ENCODE measurements at regions not wholly inside any gene's neighbourhood (a gene's known extent, or its start where the extent isn't known, plus 50 kb on each side); places are given as distances from the start of the nearest gene placed in this dataset.

DNA sequence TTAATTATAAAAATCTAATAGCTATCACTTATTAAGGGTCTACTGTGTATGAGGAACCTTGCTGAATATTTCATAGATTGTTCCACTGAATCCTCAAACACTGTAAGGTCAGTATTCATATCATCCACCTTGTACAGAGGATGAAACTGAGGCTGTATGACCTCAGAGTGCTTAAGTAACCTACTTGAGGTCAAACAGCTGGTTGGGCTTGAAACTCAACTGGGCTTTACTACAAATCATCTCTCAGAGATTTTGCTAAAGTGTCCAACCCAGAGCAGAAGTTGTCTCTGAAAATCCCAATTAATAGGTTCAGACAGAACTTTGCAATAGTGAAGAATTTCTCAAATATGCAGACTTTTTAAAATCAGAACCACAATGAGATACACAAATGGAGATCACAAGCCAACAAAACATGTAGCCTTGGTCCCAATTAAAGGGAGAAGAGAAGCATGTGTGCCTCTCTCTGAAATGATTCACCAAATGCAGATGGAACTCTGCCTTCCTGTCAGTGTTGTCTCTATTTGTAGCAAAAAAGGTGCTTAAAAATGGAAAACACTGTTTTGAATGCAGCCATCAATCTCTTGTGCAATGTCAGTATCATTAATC lies 131.4 kb downstream of the FAM114A2 start:
- Mint-ChIP-seq H3K27ac (no peak overlapping the region), H3K27me3 (ENCODE audit: low read depth) (peaks cover 3% of the 10 kb centered on the region), H3K4me3 (no peak overlapping the region), H3K9me3 (no peaks in the 10 kb centered on the region), H3K4me1 (no peaks in the 10 kb centered on the region), H3K36me3 (ENCODE audit: low read depth) (no peaks in the 10 kb centered on the region)
- TF ChIP-seq, protein P1, sequence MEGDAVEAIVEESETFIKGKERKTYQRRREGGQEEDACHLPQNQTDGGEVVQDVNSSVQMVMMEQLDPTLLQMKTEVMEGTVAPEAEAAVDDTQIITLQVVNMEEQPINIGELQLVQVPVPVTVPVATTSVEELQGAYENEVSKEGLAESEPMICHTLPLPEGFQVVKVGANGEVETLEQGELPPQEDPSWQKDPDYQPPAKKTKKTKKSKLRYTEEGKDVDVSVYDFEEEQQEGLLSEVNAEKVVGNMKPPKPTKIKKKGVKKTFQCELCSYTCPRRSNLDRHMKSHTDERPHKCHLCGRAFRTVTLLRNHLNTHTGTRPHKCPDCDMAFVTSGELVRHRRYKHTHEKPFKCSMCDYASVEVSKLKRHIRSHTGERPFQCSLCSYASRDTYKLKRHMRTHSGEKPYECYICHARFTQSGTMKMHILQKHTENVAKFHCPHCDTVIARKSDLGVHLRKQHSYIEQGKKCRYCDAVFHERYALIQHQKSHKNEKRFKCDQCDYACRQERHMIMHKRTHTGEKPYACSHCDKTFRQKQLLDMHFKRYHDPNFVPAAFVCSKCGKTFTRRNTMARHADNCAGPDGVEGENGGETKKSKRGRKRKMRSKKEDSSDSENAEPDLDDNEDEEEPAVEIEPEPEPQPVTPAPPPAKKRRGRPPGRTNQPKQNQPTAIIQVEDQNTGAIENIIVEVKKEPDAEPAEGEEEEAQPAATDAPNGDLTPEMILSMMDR (IDR thresholded peaks at IDR 0.05; ENCODE audit: unreplicated experiment in 3 of 3): no peak

DNA sequence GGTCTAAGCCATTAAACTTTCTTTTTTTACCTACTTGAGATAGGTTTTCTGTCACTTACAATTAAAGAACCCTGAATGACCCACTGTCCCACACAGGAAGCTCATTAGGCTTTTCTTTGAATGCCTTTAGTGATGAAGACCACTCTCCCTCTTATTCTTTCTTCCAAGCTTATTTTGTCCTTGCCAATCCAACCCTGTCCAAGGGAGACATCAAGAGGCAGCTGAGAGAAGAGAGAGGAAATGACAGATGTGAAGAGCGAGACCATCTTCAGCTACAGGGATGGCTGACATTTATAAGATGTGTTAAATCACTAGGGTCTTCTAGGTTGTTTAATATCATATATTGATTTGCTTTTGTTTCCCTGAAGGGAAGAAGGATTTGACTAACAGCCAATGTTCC lies 133.5 kb downstream of the FAM114A2 start:
- Mint-ChIP-seq H3K27ac (no peak overlapping the region), H3K27me3 (ENCODE audit: low read depth) (no peaks in the 10 kb centered on the region)

DNA sequence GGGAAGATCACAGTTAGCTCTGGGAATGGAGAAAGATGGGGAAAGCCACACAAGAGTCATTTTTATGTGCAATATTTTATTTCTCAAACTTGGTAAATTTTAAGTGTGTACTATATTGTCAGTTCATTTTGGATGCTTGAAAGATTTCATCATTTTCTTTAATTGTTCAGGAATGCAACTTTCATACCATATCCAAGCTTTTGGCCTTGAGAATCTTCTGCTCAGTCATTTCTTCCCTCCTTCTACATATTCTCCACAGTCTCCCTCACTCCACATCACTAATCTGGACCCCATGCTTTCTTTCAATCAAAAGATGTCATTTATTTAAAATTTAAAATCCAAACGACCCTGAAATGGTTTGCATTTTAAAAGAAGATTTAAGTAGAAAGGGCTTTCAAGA lies 135.4 kb downstream of the FAM114A2 start:
- Mint-ChIP-seq H3K36me3 (ENCODE audit: low read depth) (no peaks in the 10 kb centered on the region), H3K4me1 (no peaks in the 10 kb centered on the region), H3K27ac (no peak overlapping the region), H3K9me3 (no peaks in the 10 kb centered on the region), H3K4me3 (no peak overlapping the region), H3K27me3 (ENCODE audit: low read depth) (peaks cover under 1% of the 10 kb centered on the region)
- TF ChIP-seq, protein P1 (IDR thresholded peaks at IDR 0.05; ENCODE audit: unreplicated experiment in 3 of 3): no peak

More for the DNA sequence above, 133.5 kb downstream of the FAM114A2 start:
- H3K4me1 Mint-ChIP-seq: no peaks in the 10 kb centered on the region
- H3K36me3 Mint-ChIP-seq (ENCODE audit: low read depth): no peaks in the 10 kb centered on the region
- TF ChIP-seq, protein P1 (IDR thresholded peaks at IDR 0.05; ENCODE audit: unreplicated experiment in 3 of 3): peak in 1 of 3 experiments; percentile 26
- no peak overlapping the region for H3K4me3 Mint-ChIP-seq
- no peaks in the 10 kb centered on the region for H3K9me3 Mint-ChIP-seq

DNA sequence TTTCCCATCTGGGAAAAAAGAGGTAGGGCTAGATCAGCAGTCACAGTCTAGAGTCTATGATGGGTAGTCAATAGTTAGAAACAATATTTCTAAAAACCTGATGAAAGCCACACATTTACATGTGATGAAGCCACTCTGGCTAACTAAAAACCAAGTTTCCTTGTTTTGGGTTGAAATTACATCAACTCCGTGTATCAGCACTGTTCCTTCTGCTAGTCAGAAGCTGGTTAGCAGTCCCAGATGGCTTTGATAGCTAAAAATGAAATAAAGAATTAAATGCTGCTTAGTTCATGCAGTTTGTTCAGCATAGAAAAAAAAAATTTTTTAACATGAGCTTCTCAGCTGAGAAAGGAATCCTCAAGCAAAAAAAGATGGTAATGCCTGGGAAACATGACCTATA lies 136.7 kb downstream of the FAM114A2 start:
- H3K27me3 Mint-ChIP-seq (ENCODE audit: low read depth): peaks cover 5% of the 10 kb centered on the region
- H3K27ac Mint-ChIP-seq: no peak overlapping the region
- H3K36me3 Mint-ChIP-seq (ENCODE audit: low read depth): no peaks in the 10 kb centered on the region
- no peaks in the 10 kb centered on the region for H3K9me3 Mint-ChIP-seq
- peaks cover 4% of the 10 kb centered on the region for H3K4me1 Mint-ChIP-seq
- TF ChIP-seq, protein P1 (IDR thresholded peaks at IDR 0.05; ENCODE audit: unreplicated experiment in 3 of 3): no peak
- no peak overlapping the region for H3K4me3 Mint-ChIP-seq

DNA sequence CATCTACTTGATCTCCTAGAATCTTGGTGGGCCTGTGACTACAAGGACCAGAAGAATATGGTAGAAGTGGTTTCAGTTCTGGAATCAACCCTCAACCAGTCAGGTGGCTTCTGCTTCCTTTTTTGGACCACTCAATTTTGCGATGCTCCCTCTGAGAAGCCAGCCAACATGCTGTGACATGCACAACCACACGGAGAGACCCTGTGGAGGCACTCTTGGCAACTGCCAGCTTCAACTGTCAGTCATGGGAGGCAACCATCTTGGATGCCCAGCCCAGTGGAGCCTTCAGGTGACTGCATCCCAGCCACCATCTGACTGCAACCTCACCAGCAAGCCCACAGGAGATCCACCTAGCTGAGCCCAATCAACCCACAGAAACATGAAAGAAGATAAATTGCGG lies 137.3 kb downstream of the FAM114A2 start:
- Mint-ChIP-seq H3K4me1 (peaks cover 10% of the 10 kb centered on the region), H3K4me3 (no peak overlapping the region), H3K27ac (no peak overlapping the region), H3K36me3 (ENCODE audit: low read depth) (no peaks in the 10 kb centered on the region), H3K27me3 (ENCODE audit: low read depth) (peaks cover 5% of the 10 kb centered on the region), H3K9me3 (no peaks in the 10 kb centered on the region)
- TF ChIP-seq, protein P1 (IDR thresholded peaks at IDR 0.05; ENCODE audit: unreplicated experiment in 3 of 3): no peak

DNA sequence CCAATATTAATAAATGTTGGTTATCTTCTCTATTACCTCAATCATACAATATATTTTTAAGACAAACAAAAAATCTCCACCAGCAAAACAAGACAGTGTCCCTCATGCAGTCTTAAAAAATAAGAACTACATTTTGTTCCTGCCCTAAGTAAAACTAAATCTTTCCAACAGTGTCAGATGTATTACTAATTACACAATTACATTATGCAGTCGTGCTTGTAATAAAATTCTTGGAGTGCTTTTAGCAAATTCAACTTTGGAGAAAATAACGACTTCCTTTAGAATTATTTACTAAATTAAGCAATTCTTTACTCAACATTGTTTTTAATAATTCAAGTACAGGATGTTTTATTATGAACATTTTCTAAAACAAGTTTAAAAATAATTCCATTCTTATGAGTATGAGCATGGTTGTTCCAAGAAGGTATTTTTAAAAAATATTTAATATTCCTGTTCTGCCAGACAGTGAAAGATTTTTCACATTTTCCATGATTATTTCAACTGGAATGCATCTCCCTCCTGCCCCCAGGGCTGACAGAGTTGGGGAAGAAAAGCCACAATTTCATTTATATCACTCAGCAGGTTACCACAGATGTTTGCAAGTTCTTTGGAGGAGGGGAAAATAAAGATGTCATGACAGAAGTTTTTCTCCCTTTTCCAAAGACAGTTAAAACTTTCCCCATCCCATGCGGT lies 137.9 kb downstream of the FAM114A2 start:
- Mint-ChIP-seq H3K36me3 (ENCODE audit: low read depth) (no peaks in the 10 kb centered on the region), H3K27me3 (ENCODE audit: low read depth) (peaks cover 5% of the 10 kb centered on the region), H3K4me3 (no peak overlapping the region), H3K4me1 (peaks cover 11% of the 10 kb centered on the region), H3K27ac (no peak overlapping the region), H3K9me3 (no peaks in the 10 kb centered on the region)
- TF ChIP-seq, protein P1 (IDR thresholded peaks at IDR 0.05; ENCODE audit: unreplicated experiment in 3 of 3): no peak
